Hematopoietic multipotent progenitor cell treated with erythropoietin and hydrocortisone succinate and interleukin-3 and kit ligand, for 15 days (in vitro differentiated cells): ENCODE measurements at regions not wholly inside any gene's neighbourhood (a gene's known extent, or its start where the extent isn't known, plus 50 kb on each side); places are given as distances from the start of the nearest gene placed in this dataset.
"Not testable (repeated sequence)": the region's sequence is repeated elsewhere in the genome, so short reads cannot be mapped to it uniquely, and the experiment has no call there.

ENCODE experiments used
- DNase-seq: peaks from one replicate; pipeline ENCODE4 v3.0.0-alpha.2; 2015; ENCODE audit warnings: low spot score

- no peak for DNase-seq
Observed at GRCh38 chr5:116733991-116734975, 159.7 kb upstream of the SEMA6A start.

GRCh38 chr5:116732591-116732990, 158.0 kb upstream of the SEMA6A start:
- no peak for DNase-seq

- no peak for DNase-seq
Observed at GRCh38 chr5:116731432-116731831, 156.8 kb upstream of the SEMA6A start.

GRCh38 chr5:116730706-116731105, 156.1 kb upstream of the SEMA6A start:
- no peak for DNase-seq

GRCh38 chr5:116730185-116730584, 155.6 kb upstream of the SEMA6A start:
- DNase-seq = no peak

GRCh38 chr5:116727248-116727647, 152.6 kb upstream of the SEMA6A start:
- DNase-seq = no peak

GRCh38 chr5:116726180-116726579, 151.6 kb upstream of the SEMA6A start:
- not testable (repeated sequence) for DNase-seq

- no peak for DNase-seq
Observed at GRCh38 chr5:116724971-116725370, 150.3 kb upstream of the SEMA6A start.

GRCh38 chr5:116722651-116723050, 148.0 kb upstream of the SEMA6A start:
- DNase-seq = no peak

- DNase-seq = peak; percentile 68
Observed at GRCh38 chr5:116719106-116719505, 144.5 kb upstream of the SEMA6A start.

GRCh38 chr5:116718317-116718716, 143.7 kb upstream of the SEMA6A start:
- DNase-seq = no peak

- no peak for DNase-seq
Observed at GRCh38 chr5:116709082-116709481, 134.5 kb upstream of the SEMA6A start.

- not testable (repeated sequence) for DNase-seq
Observed at GRCh38 chr5:116705121-116705519, 130.5 kb upstream of the SEMA6A start.

GRCh38 chr5:116703941-116704340, 129.3 kb upstream of the SEMA6A start:
- no peak for DNase-seq

GRCh38 chr5:116703328-116703727, 128.7 kb upstream of the SEMA6A start:
- DNase-seq = no peak

- DNase-seq = no peak
Observed at GRCh38 chr5:116702776-116703175, 128.2 kb upstream of the SEMA6A start.

GRCh38 chr5:116699332-116699731, 124.7 kb upstream of the SEMA6A start:
- no peak for DNase-seq

GRCh38 chr5:116696366-116696765, 121.7 kb upstream of the SEMA6A start:
- no peak for DNase-seq

GRCh38 chr5:116695681-116696080, 121.1 kb upstream of the SEMA6A start:
- DNase-seq = no peak

GRCh38 chr5:116686438-116686837, 111.8 kb upstream of the SEMA6A start:
- DNase-seq = no peak

GRCh38 chr5:116685931-116686330, 111.3 kb upstream of the SEMA6A start:
- DNase-seq = no peak

GRCh38 chr5:116685069-116685468, 110.4 kb upstream of the SEMA6A start:
- no peak for DNase-seq

- no peak for DNase-seq
Observed at GRCh38 chr5:116681334-116682013, 106.9 kb upstream of the SEMA6A start.
